ENCODE measurements at regions not wholly inside any gene's neighbourhood (a gene's known extent, or its start where the extent isn't known, plus 50 kb on each side); places are given as distances from the start of the nearest gene placed in this dataset.
"Not testable (repeated sequence)": the region's sequence is repeated elsewhere in the genome, so short reads cannot be mapped to it uniquely, and the experiment has no call there.

DNA sequence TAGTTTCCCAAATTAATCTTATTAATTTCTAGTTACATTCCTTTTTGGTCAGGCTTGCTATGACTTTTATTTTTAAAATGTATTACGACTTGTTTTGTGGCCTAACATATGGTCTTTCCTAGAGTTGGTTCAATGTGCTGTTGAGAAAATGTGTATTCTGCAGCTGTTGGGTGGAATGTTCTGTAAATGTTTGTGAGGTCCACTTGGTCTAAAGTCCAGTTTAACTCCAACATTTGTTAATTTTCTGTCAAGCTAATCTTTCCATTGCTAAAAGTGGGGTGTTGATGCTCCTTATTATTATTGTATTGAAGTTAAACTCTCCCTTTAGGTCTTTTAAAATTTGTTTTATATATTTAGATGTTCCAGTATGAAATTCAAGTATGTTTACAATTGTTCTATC lies 1010.8 kb upstream of the EDIL3 start:
- no peak for DNase-seq (ENCODE audit: low read depth)

DNA sequence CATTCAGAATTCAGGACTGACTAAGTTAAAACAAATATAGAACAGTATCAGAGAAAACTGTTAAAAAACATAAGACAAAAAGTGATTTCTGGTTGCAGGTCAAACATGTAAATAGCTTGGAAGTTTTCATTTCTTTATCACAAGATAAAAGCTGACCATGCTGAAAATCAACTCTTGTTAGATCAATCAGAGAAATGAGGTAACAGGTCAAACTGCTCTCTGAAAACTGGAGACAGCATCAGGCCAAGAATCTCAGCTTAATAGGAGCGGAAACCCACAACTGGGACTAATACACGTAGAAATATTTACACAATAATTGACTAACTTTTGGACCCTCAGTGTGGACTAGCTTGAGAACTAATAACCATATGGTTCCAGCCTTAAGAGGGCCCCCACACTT lies 1012.8 kb upstream of the EDIL3 start:
- no peak for DNase-seq (ENCODE audit: low read depth)

DNA sequence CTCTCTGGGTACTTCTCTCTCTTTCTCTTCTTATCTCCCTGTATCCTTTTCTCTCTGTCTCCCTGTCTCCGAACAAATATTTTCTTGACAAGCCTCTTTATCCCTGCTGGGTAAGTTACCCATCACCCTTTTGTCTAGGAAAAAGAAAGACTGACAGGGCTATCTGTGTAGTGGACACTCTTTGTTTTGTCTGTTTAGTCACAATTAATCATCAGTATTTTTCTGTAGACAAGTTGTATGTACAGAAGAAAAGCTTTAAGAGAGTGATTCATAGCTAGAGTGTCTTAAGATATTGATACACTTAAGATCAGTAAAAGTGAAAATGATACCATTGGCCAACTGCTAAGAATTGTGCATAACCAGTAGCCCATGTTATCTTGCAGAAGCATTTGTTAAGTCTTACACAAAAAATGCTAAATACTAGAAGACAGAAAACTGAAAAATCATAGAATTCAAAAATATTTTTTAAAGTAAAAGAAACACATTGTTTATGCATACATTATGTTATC lies 1043.8 kb upstream of the EDIL3 start:
- no peak for DNase-seq (ENCODE audit: low read depth)

DNA sequence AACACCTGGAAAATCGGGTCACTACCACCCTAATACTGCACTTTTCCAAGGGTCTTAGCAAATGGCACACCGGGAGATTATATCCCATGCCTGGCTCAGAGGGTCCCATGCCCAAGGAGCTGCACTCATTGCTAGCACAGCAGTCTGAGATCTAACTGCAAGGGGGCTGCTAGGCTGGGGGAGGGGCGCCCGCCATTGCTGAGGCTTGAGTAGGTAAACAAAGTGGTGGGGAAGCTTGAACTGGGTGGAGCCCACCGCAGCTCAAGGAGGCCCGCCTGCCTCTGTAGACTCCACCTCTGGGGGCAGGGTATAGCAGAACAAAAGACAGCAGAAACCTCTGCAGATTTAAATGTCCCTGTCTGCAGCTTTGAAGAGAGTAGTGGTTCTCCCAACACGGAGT lies 1047.0 kb upstream of the EDIL3 start:
- not testable (repeated sequence) for DNase-seq (ENCODE audit: low read depth)

DNA sequence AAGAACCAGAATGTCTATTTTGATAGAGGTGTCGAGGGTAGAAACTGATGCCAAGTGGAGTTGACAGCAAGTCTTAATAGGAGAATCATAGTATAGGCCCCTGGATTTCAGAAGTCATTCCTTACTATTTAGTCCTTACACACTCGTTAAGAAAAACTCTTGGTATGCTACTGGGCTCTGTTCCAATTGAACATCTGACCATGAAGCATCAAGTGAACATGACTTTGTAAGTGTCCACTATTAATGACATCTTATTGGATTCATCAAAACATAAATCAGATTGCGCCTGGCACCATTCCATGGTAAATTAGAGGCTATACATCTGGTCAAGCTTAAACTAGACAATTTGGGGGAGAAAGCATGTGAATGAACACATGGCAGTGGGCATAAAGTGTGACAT lies 1056.5 kb upstream of the EDIL3 start:
- DNase-seq (ENCODE audit: low read depth): no peak

DNA sequence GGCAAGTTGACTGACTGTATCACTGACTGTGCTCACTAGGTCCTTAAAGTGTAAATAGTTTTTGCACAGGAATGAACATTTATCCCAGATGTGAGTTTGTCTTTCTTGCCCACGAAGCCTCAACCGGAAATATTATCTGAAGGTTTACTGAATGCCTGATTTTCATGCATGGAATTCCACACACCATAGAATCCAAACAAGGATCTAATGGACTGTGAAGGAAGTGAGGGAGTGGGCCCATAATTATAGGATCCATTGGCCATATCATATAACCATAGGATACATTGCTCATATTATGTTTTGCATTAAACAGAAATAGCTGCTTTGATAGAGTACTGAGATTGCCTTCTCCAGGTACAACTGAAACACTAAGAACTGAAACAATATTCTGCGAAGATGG lies 1057.2 kb upstream of the EDIL3 start:
- no peak for DNase-seq (ENCODE audit: low read depth)

DNA sequence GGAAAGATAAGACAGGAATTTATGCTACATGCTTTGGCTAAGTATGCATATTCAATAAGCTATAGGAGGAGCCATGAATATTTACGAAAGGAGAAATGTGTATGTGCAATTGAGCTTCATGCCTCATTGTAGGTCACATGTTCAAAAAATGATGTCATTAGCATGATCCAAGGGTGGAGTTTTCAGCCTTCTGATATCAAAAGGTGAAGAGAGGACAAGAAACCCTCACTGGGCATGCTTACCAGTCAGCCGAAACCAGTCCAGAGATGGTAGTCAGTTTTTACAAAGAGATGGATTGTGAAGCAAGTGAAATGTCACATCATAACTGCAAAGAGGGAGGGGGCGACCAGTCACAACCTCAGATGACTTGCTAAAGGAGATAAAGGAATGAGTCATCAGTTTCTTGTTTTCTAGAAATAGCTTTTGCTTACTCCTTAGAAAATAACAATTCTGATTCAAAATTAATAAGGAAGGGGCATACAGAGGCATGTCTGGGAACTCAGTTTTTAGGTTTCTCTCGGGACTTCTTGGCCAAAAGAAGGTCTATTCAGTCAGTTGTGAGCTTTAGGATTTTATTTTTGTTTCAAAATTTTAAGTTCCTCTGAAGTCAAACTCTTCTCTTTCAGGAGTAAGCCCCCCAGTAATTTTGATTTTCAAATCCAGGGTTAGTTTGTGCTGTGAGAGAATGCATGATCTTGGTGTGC lies 1067.8 kb upstream of the EDIL3 start:
- no peak for DNase-seq (ENCODE audit: low read depth)

DNA sequence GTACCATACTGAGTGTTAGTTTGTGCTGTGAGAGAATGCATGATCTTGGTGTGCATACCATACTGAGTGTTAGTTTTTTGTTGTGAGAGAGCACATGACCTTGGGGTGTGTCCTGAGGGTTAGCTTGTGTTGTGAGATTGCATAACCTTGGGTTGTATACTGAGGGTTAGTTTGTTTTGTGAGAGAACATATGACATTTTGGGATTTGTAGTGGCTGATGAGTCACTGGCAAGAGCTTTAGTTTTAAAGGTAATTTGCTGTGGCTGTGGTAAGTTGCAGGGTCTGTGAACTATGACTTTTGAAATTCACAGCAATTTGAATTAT lies 1068.3 kb upstream of the EDIL3 start:
- DNase-seq (ENCODE audit: low read depth): no peak

DNA sequence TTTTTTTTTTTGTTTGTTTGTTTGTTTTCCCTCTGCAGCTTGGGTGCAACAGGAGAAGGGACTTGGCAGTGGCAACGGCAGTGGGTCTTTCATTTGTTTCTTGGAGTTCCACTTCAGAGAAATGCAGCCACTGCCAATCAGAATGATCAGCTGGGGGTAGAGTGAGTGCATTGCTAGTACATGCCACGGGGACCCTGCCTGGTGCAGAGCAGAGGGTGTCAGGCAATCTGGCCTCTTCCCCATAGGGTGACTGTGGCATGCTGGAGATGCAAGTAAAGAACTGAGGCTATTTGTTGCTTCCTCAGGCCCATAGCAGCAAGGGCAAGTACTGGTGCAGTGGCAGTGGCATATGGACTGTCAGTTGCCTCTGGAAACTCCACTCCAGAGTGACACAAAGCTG lies 1073.6 kb upstream of the EDIL3 start:
- DNase-seq (ENCODE audit: low read depth): no peak

DNA sequence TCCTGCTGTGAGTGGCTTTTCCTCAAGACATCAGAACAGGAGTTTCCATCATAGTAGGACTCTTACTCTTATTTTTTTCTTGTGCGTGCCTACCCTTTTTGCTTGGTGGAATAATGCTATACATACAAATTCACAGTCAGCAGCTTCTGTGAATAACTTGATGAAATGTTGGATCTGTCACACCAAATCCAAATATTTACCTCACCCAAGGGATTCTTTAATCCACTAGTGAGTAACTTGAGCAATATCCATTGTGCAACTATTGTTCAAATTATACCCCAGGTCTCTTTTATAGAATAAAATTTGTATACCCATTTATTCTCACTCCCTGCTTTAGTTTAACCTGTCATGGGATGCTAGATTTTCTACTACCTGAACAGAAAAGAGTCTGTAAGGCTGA lies 1078.3 kb upstream of the EDIL3 start:
- DNase-seq (ENCODE audit: low read depth): no peak

DNA sequence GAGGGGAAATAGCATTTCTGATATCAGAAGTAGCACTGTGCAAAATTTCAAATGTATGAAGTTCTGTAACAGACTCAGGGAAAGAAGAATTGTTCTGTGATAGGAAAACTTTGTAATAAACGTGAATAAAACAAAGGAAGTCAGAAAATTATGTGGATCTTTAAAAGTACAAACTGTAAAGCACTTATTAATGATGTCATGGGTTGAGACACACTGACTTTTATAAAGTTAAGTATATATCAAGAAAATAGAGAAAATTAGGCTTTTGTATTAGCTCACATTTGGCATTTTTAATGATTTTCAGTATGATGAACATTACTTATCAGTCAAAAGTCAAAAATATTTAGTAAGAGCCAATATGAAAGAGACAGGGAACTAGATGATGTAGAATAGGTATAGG lies 1081.7 kb upstream of the EDIL3 start:
- no peak for DNase-seq (ENCODE audit: low read depth)

DNA sequence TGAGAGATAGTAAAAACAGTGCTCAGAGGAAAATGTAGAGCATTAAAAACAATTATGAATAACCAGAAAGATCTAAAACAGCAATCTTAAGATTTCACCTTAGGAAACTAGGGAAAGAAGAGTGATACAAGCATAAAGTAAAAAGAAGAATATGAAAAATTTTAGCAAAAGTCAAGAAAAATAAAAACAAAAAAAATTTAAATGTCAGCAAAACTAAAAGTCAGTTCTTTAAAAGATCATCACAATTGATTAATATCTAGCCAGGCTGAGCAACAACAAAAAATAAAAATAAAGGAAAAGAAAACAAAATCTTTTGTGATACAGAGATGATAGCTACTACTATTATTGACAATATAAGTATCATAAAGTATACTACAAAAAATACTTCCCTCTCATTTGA lies 1088.1 kb upstream of the EDIL3 start:
- DNase-seq (ENCODE audit: low read depth): no peak

DNA sequence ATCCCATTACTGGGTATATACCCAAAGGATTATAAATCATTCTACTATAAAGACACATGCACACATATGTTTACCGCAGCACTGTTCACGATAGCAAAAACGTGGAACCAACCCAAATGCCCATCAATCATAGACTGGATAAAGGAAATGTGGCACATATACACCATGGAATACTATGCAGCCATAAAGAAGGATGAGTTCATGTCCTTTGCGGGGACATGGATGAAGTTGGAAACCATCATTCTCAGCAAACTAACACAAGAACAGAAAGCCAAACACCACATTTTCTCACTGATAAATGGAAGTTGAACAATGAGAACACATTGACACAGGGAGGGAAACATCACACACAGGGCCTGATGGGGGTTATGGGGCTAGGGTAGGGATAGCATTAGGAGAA lies 1090.5 kb upstream of the EDIL3 start:
- DNase-seq (ENCODE audit: low read depth): not testable (repeated sequence)

DNA sequence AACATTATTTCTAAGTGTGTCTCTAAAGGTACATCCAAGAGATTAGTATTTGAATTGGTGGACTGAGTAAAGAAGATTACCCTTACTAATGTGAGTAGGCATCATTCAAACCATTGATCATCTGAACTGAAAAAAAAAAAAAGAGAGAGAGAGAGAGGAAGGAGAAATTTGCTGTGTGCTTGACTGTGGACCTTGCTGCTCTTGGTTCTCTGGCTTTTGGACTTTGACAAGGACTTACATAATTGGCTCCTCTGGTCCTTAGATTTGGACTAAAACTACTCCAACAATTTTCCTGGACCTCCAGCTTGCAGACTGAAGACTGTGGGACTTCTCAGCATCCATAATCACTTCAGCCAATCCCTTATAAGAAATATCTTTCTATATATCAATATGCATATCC lies 1091.9 kb upstream of the EDIL3 start:
- DNase-seq (ENCODE audit: low read depth): no peak

DNA sequence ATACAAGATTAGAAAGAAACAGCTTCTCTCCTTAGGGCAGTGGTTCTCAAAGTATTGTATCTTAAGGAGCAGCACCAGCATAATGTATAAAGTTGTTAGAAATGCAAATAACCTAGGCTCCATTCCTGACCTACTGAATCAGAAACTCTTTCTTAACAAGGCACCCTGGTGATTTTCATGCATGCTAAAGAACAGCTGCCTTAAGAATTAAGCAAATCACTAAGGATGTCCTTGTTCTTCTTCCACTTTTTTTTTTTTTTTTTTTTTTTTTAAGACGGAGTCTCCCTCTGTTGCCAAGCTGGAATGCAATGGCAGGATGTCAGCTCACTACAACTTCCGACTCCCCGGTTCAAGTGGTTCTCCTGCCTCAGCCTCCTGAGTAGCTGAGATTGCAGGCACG lies 1095.2 kb upstream of the EDIL3 start:
- no peak for DNase-seq (ENCODE audit: low read depth)

DNA sequence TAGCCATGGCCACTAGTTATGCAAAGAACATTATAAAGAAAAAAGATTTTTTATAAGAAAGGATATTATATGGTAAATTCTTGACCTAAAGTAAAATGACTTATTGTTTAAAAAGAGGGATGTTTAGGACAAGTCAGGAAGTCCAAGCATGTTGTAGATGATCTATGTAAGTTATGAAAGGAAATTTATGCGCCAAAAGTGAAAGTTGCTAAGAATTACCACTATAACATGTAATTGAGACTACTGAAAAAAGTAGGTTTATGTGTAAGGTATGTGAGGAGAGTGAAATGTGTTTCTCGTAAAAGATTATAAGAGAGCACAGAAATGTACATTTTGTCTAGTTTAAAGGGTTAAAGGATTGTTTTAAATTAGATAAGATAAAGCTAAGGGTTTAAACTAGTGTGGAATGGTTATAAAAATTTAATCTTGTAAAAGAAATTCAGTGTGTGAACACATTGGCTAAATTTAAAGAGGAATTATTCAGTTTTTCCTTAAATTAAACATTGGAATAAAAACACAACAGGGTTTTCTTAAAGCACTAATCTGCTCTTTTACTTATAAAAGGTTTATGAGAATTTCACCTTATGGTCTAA lies 1100.4 kb upstream of the EDIL3 start:
- DNase-seq (ENCODE audit: low read depth): no peak

DNA sequence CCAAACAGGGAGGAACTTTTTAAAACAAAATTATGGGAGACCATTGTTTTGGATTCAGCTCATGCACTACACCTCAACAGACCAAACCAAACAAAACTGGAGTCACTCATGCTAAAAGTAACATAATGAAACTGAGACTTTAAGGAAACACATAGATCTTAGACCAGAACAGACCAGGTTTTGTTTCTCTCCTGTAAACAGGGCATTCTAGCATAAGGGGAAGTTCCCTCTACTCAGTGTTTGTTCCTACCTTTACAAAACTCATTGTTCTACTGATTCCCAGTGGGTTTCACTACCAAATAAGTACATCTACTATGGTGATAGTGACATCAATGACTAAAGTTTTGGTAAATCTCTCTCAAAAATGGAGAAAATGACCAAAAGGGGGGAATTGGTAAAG lies 1103.6 kb upstream of the EDIL3 start:
- no peak for DNase-seq (ENCODE audit: low read depth)

DNA sequence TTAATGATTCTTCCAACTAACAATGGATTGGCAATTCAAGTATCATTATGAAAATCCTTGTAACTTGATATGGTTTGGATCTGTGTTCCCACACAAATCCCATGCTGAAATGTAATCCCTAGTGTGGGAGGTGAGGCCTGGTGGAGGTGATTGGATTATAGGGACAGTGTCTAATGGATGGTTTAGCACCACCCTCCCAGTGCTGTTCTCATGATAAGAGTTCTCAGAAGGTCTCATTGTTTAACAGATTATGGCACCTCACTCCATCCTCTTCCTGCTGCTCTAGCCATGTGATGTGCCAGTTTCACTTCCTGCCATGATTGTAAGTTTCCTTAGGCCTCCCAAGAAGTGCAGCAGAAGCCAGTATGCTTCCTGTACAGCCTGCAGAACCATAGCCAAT lies 1116.2 kb upstream of the EDIL3 start:
- DNase-seq (ENCODE audit: low read depth): no peak

DNA sequence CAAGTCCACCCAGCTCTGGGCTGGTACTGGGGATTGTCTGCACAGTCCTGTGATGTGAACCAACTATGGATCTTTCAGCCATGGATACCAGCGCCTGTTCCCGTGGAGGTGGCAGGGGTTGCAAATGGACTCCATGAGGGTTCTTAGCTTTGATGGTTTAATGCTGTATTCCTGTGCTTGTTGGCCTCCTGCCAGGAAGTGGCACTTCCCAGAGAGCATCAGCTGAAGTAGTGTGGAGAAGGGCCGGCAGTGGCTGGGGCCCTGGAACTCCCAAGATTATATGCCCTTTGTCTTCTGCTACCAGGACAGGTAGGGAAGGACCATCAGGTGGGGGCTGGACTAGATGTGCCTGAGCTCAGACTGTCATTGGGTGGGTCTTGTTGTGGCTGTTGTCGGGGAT lies 1104.8 kb upstream of the COX7C start:
- no peak for DNase-seq (ENCODE audit: low read depth)

DNA sequence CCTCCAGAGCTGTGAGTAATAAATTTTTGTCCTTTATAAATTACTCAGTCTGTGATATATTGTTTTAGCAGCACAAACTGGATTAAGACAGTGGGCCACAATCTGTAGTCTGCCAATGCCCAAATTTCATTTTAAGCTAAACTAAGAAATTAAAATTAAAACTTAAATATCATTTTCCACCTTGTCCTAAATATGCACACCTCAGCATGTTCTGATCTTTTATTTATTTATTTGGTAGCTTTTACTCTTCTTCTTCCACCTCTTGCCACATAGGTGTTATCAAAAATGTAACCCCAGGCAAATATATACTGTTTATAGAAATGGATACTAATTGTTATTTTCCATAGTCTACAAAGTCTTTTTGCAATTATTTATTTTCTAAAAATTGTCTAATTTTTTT lies 1102.2 kb upstream of the COX7C start:
- DNase-seq (ENCODE audit: low read depth): no peak

DNA sequence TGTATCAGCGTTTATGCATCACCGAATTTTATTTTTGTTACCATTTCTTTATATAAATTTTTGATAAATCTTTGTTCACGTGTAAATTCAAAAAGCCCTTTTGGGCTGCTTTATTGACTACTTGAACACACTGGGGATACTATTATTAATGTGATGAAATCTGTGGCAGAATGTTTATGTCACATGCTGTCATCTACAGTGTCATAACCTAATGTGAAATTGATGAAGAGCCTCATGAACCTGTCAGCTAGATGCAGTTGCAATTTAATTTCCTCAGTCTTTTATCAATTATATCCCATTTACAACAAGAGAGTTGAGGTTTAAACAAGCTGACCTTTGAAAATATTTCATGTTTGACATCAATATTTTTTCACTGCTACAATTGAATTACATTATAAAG lies 1100.4 kb upstream of the COX7C start:
- DNase-seq (ENCODE audit: low read depth): no peak

DNA sequence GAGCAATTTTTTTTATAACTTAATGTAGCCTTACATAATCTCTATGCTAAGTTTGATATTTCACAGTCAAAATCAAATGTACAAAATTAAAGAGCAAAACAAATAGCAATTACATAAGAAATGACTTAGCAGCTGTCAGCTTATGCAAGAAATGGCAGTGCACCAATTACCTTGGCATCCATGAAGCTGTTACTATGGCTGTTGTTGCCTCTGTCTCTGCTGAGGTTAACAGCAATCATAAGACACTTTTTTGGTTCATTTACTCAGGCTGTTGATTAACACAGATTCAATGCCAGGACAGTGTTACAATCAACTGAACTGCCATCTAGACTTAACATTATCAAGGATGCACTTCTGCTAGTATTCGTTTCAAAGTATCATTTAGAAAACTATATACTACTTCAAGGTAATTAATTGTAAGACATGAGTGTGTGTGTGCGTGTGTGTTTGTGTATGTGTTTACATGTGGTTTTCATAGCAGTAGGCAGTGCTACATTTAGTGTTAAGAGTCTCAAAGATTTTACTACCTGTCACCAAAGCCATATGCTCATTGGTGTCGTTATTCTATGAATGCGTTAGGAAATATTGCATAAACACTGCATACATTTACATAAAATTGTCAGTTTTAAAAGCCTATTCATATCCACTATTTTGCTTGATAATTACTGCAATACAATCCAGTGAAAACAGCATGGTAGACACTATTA lies 1084.2 kb upstream of the COX7C start:
- no peak for DNase-seq (ENCODE audit: low read depth)

DNA sequence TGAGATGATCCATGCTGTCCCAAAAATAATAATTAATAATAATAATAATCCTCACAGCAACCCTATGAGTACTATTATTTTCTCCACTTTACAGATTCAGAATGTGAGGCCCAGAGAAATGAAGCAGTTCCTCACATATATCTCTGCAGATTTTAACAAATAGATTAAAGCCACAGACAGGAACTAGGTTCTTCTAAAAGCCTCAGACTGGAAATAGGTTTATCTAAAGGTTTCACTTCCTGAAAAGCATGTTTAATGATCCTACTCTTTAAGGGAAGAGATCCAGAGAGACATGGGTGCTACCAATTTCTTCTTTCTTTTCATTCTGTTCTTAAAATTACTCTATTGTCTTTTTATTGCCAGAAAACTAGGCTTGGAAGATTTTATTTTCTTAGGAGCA lies 1079.4 kb upstream of the COX7C start:
- no peak for DNase-seq (ENCODE audit: low read depth)

DNA sequence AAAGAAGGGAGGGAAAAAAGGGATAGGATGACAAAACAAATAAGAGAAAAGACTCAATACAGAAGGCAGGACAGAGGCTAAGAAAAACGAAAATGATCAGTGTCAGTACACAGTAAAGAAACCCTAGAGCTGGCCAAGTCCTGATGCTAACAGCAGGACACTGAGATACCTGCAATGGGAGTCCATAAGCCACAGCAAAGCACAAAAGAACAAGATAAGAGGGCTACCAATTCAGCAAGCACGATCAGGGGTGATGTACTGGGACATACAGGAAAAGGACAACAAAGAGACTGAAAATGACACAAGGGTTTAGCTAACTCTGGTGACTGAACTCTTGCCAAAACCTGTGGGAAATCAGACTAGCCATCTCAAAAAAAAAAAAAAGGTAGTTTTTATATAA lies 1072.6 kb upstream of the COX7C start:
- no peak for DNase-seq (ENCODE audit: low read depth)

Data from non-pigmented ciliary epithelial cell (primary cell).